ENCODE measurements at regions not wholly inside any gene's neighbourhood (a gene's known extent, or its start where the extent isn't known, plus 50 kb on each side); places are given as distances from the start of the nearest gene placed in this dataset.

GRCh38 chr5:100448111-100448528 is 87.1 kb upstream of the FAM174A start:
- TF ChIP-seq ZFP30 (CRISPR knock-in tag; IDR thresholded peaks at IDR 0.05) (no peak), ZFP3 (CRISPR knock-in tag; IDR thresholded peaks at IDR 0.05) (no peak), TCF4 (CRISPR knock-in tag; IDR thresholded peaks at IDR 0.05; ENCODE audit: borderline replicate concordance) (no peak), ARNTL (CRISPR knock-in tag; IDR thresholded peaks at IDR 0.05; ENCODE audit: borderline replicate concordance, low read depth) (no peak), ZNF565 (CRISPR knock-in tag; conservative IDR thresholded peaks at IDR 0.05; ENCODE audit: low read depth) (no peak), ESRRG (CRISPR knock-in tag; IDR thresholded peaks at IDR 0.05) (no peak), ZNF70 (CRISPR knock-in tag; IDR thresholded peaks at IDR 0.05) (no peak)
- TF ChIP-seq, protein P1, sequence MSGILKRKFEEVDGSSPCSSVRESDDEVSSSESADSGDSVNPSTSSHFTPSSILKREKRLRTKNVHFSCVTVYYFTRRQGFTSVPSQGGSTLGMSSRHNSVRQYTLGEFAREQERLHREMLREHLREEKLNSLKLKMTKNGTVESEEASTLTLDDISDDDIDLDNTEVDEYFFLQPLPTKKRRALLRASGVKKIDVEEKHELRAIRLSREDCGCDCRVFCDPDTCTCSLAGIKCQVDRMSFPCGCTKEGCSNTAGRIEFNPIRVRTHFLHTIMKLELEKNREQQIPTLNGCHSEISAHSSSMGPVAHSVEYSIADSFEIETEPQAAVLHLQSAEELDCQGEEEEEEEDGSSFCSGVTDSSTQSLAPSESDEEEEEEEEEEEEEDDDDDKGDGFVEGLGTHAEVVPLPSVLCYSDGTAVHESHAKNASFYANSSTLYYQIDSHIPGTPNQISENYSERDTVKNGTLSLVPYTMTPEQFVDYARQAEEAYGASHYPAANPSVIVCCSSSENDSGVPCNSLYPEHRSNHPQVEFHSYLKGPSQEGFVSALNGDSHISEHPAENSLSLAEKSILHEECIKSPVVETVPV (CRISPR knock-in tag; IDR thresholded peaks at IDR 0.05) = no peak
- TF ChIP-seq, protein P2, sequence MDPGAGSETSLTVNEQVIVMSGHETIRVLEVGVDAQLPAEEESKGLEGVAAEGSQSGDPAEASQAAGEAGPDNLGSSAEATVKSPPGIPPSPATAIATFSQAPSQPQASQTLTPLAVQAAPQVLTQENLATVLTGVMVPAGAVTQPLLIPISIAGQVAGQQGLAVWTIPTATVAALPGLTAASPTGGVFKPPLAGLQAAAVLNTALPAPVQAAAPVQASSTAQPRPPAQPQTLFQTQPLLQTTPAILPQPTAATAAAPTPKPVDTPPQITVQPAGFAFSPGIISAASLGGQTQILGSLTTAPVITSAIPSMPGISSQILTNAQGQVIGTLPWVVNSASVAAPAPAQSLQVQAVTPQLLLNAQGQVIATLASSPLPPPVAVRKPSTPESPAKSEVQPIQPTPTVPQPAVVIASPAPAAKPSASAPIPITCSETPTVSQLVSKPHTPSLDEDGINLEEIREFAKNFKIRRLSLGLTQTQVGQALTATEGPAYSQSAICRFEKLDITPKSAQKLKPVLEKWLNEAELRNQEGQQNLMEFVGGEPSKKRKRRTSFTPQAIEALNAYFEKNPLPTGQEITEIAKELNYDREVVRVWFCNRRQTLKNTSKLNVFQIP (CRISPR knock-in tag; IDR thresholded peaks at IDR 0.05; ENCODE audit: borderline replicate concordance, low read depth) = no peak

GRCh38 chr5:100446879-100447430 is 88.2 kb upstream of the FAM174A start:
- ATAC-seq = peak; percentile 42; the same call in 2 of the 3 replicates
- TF ChIP-seq CSDC2 (CRISPR knock-in tag; IDR thresholded peaks at IDR 0.05) = no peak
- 0 out of 2 replicates have a peak, but pooled peaks have one; percentile 48 for TF ChIP-seq ZC3H10 (CRISPR knock-in tag; IDR thresholded peaks at IDR 0.05)
- no peak for TF ChIP-seq RARB (CRISPR knock-in tag; IDR thresholded peaks at IDR 0.05)
- peak; percentile 54 for TF ChIP-seq TCF4 (CRISPR knock-in tag; IDR thresholded peaks at IDR 0.05; ENCODE audit: borderline replicate concordance)
- no peak for TF ChIP-seq TOX (CRISPR knock-in tag; IDR thresholded peaks at IDR 0.05; ENCODE audit: borderline replicate concordance)

More at GRCh38 chr5:100448111-100448528, 87.1 kb upstream of the FAM174A start:
- ATAC-seq = no peak

- TF ChIP-seq, protein P2 (CRISPR knock-in tag; IDR thresholded peaks at IDR 0.05; ENCODE audit: borderline replicate concordance, low read depth) = no peak
- no peak for TF ChIP-seq GLIS3 (CRISPR knock-in tag; IDR thresholded peaks at IDR 0.05)
- no peak for TF ChIP-seq TOX (CRISPR knock-in tag; IDR thresholded peaks at IDR 0.05; ENCODE audit: borderline replicate concordance)
- TF ChIP-seq CSDC2 (CRISPR knock-in tag; IDR thresholded peaks at IDR 0.05) = no peak
- TF ChIP-seq, protein P3, sequence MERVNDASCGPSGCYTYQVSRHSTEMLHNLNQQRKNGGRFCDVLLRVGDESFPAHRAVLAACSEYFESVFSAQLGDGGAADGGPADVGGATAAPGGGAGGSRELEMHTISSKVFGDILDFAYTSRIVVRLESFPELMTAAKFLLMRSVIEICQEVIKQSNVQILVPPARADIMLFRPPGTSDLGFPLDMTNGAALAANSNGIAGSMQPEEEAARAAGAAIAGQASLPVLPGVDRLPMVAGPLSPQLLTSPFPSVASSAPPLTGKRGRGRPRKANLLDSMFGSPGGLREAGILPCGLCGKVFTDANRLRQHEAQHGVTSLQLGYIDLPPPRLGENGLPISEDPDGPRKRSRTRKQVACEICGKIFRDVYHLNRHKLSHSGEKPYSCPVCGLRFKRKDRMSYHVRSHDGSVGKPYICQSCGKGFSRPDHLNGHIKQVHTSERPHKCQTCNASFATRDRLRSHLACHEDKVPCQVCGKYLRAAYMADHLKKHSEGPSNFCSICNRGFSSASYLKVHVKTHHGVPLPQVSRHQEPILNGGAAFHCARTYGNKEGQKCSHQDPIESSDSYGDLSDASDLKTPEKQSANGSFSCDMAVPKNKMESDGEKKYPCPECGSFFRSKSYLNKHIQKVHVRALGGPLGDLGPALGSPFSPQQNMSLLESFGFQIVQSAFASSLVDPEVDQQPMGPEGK (CRISPR knock-in tag; IDR thresholded peaks at IDR 0.05; ENCODE audit: borderline replicate concordance) = no peak
- no peak for TF ChIP-seq ZNF565 (CRISPR knock-in tag; conservative IDR thresholded peaks at IDR 0.05; ENCODE audit: low read depth)
- TF ChIP-seq ZNF8 (CRISPR knock-in tag; IDR thresholded peaks at IDR 0.05) = no peak
- TF ChIP-seq ZC3H10 (CRISPR knock-in tag; IDR thresholded peaks at IDR 0.05) = no peak
- TF ChIP-seq ISL1 (CRISPR knock-in tag; IDR thresholded peaks at IDR 0.05) = no peak
- no peak for TF ChIP-seq ESRRG (CRISPR knock-in tag; IDR thresholded peaks at IDR 0.05)
- TF ChIP-seq SNAI2 (CRISPR knock-in tag; IDR thresholded peaks at IDR 0.05) = no peak
- no peak for TF ChIP-seq RARB (CRISPR knock-in tag; IDR thresholded peaks at IDR 0.05)
- TF ChIP-seq BACH2 (CRISPR knock-in tag; IDR thresholded peaks at IDR 0.05; ENCODE audit: borderline replicate concordance) = no peak
- TF ChIP-seq ARNTL (CRISPR knock-in tag; IDR thresholded peaks at IDR 0.05; ENCODE audit: borderline replicate concordance, low read depth) = no peak
- no peak for TF ChIP-seq CREB5 (CRISPR knock-in tag; IDR thresholded peaks at IDR 0.05; ENCODE audit: low read depth)
- TF ChIP-seq ZNF70 (CRISPR knock-in tag; IDR thresholded peaks at IDR 0.05) = no peak
- no peak for TF ChIP-seq PPARA (CRISPR knock-in tag; IDR thresholded peaks at IDR 0.05; ENCODE audit: borderline replicate concordance)
- no peak for TF ChIP-seq TCF4 (CRISPR knock-in tag; IDR thresholded peaks at IDR 0.05; ENCODE audit: borderline replicate concordance)
- no peak for ATAC-seq
Measured at GRCh38 chr5:100444961-100445360, 90.2 kb upstream of the FAM174A start.

All from SK-N-SH treated with all-trans-retinoic acid at 6 μM for 48 hours (cell line).